HG03159 (cell line): ENCODE measurements at regions not wholly inside any gene's neighbourhood (a gene's known extent, or its start where the extent isn't known, plus 50 kb on each side); places are given as distances from the start of the nearest gene placed in this dataset.
"Not testable (repeated sequence)": the region's sequence is repeated elsewhere in the genome, so short reads cannot be mapped to it uniquely, and the experiment has no call there.

Source experiments
- ATAC-seq: cut with Tn5 transposase; IDR thresholded peaks from one replicate; pipeline ENCODE4 v1.9.1; 2021; ENCODE audit warnings: mild to moderate bottlenecking, moderate library complexity; ENCODE audit not compliant: unreplicated experiment

DNA sequence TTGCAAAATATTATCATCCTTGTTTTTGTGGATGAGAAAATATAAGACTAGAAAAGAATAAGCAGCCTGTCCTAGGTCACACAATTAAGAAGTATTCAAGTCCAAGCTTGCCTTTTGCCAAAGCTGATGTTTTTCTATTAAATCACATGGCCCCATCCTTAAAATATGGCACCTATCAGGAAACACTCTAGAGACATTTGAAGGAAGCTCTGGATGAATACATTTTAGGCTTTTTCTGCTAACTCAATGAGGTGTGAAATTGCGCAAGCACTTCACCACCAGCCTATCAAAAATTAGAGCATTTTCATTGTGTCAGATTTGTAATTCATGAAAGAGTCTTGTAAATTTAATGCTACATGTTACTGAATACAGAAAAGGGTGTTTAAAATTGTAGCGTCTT, 251.1 kb upstream of the MAD2L1 start:
- ATAC-seq, result no peak

DNA sequence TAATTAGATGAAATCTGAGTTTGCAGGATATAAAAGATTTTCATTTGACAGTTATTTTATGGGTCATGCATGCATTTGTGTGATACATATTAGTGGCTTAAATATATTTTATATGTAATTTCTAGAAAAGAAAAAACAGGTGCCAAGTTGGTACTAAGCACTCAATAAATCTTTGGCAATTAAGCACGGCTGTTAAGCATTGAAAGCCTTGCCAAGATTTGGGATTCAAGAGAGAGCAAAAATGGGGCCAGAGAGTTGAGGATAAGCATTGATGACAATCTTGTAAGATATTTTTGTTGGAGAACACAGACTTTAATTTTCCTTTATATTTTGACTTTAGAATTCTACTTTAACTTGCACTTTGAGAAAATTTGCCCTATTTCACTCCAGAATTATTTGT, 249.8 kb upstream of the MAD2L1 start:
- ATAC-seq, result no peak

DNA sequence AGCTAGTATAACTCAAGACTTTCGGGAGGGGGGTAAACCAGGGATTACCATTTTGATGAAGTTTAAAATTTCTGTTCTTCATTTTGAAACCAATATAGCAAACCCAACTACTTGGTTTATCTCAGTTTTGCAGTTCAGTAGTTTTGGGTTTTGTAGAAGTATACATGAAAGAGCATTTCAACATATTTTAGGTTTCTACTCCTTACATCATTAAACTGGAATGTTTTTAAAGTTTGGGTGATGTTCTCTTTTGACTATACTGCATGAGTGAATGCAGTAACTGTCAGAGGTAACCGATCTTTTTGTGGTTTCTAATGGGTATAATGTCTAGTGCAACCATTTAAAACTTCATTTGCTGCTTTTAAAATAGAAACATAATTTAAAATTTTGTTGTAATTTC, 248.3 kb upstream of the MAD2L1 start:
- no peak for ATAC-seq

DNA sequence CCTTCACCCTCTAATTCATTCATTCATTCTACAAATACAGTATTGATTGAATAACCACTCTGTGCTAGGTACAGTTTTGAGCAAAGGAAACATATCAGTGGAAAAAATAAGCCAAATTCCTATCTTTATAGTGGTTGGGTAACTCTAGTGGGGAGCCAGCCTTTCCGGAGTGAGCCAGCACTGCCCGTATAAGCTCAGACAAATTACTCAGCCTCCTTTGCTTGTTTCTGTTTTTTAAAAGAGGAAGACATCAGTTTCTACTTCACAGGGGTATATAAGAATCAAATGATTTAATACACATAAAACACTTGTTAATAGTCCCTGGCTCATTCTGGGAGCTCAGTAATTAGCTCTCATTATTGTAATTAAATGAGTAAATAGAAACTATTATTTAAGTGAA, 238.2 kb upstream of the MAD2L1 start:
- no peak for ATAC-seq

DNA sequence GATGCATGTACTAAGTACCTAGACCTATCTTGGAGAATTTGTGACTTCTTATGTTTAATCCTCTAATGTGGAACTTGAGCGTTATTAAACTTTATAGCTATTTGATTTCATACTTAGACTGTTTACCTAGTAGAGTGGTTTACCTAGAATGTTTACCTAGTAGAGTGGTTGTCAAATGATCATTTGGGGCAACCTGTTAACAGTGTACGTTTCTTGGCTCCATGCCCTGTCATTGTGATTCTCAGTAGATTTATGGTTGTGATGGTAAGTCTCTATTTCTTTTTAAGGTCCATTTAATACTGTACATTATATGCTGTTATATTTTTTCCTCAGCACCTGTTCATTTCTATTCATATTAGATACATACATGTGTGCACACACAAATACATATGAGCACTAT, 233.0 kb upstream of the MAD2L1 start:
- ATAC-seq, result no peak

DNA sequence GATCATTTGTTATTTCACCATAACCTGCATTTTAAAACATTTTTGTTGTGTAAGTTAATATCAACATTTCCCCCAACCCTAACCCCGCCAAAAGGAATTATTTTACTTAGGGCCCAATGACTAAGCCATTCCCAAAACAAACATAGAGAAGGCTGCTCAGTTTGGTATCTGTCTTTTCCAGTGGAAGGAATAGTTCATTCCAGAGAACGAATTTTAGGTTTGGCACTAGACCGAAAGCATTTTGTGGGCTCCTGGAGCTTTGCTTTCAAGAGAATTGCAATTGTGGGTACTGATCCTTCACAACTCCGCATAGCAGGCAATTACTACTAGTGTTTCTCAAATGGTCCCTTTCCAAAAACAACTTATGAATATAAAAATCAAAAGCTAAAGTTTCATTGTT, 226.7 kb upstream of the MAD2L1 start:
- ATAC-seq, result no peak

DNA sequence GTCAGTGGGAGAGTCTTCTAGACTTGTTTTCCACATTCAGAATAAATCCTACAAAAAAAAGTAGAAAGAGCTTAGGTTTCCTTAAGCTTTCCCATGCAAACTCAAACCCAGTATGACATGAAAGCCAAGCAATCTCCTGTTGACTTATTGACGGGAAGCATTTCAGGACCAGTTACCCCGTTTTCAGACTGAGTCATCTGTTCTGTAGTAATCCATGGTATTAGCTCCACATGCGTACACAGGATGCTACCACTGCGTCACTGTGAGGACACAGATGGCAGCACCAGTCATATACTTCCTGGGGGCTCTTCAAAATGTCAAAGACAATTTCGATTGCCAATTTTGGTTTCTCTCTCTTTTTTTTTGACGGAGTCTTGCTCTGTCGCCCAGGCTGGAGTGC, 224.9 kb upstream of the MAD2L1 start:
- ATAC-seq, result no peak

DNA sequence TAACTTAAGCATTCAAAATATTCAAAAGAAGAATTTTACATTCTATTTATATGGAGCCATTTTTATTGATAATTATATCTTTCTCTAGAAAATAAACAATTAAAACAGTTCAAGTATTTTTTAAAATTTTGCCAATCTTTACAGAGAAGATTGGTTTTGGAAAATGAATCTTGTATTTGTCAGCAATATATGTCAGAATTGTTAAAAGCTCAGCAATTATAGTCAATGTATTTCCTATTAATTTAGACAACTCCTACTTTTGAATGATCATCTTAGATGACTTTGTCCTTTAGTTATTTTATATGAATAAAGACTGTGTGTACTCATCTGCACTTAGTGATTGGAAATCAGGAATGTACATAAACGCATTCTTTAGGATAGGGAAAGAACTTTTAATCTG, 223.9 kb upstream of the MAD2L1 start:
- ATAC-seq, result no peak

DNA sequence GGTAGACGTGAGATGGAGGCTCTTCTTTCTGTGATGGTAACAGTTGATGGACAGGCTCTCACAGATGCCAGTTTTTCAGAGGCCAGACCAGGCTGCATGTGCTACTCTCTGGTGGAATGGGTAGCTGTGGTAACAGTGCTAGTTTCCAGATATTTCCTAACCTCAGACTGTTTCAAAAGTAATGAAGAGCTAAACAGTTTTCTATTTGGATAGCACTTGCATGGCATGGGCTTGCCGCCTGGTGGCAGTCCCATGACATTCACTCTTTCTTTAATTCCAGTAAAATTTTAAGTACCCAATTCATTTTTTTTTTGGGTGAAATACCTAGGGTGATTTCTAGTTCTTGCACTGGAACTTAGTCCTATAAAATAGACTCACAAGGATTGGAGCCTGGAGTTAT, 220.2 kb upstream of the MAD2L1 start:
- no peak for ATAC-seq

DNA sequence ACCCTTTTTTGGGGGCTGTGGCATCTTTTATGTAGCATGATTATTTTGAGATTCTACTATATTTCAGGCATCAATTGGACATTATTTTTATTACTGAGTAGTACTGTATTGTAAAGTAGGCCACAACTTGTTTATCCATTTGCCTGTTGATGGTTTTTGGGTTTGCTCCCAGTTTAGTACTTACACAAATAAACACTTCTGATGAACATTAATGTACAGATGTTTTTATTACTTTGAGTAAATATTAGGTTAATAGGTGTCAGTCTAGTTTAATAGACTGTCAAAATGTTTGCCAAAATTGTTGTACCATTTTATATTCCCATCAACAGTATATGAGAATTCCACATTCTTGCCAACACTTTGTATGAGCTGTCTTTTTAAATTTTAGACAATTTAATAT, 214.9 kb upstream of the MAD2L1 start:
- no peak for ATAC-seq

DNA sequence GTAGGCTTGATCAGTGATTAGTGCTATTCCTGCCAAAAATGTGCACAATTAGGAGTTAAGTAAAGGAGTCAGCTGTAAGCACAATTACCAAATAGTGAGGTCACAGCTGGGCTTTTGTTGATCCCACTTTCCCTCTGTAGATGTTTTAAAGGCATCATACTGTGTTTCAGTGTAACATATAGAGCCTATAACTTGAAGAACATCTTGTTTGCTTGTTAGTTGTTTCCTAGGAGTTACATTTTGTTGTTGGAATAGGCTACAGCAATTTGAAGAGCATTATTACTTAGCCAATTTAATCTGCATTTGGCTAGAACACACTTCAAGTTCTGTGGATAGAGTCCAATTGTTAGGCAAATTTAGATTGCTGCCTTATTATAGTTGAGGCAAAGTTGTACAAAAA, 210.7 kb upstream of the MAD2L1 start:
- ATAC-seq, result no peak

DNA sequence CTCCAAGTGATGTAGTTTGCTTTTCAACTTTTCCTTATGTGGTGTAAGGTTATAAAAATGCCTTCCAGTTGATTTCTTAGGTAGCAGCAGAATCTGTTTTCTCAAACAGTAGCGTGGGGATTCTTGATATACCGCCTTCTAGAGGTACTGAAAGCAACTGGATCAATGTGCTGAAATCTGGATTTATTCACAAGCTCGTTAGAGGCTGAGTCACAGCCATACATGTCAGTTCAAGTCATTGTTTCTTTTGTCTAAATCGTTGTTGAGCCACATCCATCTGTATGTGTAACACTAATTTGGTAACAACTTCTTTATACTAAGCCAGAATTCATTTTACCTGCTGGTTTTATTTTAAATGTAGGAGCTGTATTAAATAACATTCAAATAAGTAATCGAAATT, 200.0 kb upstream of the MAD2L1 start:
- no peak for ATAC-seq

DNA sequence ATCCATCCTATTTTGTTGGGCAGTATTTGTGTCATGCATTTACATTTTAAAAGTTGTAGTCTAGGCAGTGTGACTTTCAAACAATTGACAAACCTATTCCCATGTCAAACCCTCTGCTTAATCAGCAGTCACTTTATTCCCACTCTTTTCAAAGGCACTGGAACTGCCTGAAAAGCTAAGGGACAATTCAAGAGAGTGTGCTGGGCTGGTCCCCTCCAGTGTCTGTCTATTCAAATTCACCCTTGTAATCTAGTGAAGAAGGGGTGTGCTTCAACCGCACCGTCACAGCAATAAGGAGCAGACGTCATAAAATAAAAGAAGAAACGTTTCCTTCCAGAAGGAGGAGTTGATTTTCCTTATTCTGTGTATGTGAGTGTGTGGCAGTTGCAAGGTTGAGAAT, 197.0 kb upstream of the MAD2L1 start:
- no peak for ATAC-seq

DNA sequence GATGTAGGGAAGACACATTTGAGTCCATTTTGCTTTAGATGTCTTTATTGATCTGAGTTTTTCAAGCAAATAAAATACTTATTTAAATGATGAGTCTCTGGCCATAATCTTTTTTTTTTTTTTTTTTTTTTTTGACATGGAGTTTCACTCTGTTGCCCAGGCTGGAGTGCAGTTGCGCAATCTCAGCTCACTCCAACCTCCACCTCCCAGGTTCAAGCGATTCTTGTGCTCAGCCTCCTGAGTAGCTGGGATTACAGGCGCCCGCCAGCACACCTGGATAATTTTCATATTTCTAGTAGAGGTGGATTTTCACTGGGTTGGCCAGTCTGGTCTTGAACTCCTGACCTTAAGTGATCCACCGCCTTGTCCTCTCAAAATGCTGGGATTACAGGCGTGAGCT, 194.5 kb upstream of the MAD2L1 start:
- ATAC-seq, result no peak

DNA sequence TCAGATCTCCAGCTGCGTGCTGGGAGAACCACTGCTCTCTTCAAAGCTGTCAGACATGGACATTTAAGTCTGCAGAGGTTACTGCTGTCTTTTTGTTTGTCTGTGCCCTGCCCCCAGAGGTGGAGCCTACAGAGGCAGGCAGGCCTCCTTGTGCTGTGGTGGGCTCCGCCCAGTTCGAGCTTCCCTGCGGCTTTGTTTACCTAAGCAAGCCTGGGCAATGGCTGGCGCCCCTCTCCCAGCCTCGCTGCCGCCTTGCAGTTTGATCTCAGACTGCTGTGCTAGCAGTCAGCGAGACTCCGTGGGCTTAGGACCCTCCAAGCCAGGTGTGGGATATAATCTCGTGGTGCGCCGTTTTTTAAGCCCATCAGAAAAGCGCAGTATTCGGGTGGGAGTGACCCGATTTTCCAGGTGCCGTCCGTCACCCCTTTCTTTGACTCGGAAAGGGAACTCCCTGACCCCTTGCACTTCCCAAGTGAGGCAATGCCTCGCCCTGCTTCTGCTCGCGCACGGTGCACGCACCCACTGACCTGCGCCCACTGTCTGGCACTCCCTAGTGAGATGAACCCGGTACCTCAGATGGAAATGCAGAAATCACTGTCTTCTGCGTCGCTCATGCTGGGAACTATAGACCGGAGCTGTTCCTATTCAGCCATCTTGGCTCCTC, 189.6 kb upstream of the MAD2L1 start:
- ATAC-seq, result not testable (repeated sequence)

DNA sequence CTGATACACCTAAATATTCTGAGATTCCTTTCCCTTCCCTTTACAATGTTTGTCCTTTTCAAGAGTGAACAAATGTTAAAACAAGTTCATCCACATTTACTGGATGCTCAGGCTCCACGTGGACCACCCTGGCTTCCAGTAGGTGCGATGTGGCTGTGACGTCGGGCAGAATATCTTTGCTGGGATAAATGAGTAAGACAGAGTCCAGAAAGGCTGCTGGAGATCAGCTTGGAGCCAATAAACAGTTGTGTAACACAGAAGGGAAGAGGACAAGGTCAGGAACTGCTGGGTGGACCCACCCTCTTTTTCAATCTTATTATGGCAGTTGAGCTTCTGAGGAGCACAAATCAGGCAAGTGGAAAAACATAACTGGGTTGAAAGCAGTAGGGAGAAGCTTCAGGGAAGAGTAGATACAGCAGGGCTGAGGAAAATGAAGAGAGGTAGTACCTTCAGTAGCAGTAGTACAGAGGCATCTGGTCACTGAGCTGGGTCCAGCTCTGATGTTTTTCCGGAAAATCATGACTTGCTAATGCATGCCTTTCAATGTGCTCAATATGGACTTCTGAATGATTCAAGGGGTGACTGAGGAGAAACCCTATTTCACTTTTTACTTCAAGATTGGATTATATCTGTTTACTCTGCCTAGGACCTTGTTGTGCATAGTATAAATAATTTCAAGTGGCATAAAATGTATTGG, 171.8 kb upstream of the MAD2L1 start:
- ATAC-seq, result no peak

DNA sequence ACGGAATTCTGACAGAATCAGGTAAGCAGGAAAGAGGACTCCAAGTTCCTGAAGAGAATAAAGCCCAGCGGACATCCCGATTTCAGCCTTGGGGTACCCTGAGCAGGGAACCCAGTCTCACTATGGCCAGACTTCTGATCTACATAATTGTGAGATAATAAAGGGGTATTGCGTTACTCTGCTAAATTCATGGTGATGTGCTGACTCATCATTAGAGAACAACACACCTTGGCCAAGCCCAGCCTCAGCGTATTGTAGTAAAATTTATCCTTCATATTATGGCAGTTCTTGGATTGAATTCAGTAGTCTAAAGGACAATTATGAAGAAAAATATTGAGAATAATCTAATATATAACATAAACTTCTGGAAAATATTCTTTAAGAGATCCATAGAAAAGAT, 170.2 kb upstream of the MAD2L1 start:
- ATAC-seq, result no peak

DNA sequence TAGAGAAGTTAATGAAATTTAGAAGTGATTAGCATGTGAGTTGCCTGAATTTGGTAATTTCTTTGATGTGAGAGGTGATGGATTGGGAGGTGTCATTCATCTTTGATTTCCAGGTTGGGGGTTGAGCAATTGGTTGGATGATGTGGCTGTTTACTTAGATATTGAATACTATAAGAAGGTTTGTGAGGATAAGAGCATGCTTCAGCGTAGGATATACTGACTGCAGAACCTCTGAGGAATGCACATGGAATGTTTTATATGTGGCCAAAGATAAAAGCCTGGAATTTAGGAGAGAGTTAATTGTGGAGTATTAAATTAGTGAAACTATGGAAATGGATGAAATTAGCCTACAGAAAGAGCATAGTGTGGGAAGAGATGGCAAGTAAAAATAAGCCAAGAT, 165.4 kb upstream of the MAD2L1 start:
- ATAC-seq, result no peak

DNA sequence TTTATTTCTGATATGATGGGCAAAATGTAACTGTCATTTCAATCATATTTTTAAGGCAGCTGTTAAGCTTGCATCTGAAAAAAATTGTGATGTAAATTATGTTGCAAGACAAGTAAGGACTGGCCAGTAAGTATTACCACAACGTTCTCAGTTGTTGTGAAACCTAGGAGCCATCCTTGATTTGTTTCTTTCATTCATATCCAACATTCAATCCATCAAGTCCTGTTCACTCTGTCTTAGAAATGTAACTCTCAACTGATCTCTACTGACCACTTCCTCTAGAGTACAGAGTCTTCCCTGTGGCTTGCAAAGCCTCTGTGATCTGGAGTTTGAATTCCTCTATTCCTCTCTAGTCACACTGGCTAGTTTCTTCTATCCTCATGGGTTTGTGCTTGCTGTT, 161.4 kb upstream of the MAD2L1 start:
- ATAC-seq, result no peak

DNA sequence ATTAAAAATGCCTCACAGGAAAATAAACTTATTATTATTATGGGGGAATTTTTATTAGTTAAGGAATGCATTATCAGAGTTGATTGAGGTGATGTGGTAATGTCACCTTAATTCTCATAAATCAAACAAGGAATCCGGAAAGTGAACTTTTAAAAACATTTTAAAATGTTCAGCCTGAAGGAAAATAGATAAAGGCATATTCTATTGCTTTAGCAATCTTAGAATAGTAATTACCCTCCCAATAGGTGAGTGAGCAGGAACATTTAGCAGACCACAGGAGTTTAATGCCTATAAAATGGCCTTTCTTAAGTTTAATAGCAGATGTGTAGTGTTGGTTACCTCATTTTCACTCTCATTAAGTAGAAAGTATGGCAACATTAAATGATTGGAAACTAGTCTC, 160.9 kb upstream of the MAD2L1 start:
- ATAC-seq, result no peak

DNA sequence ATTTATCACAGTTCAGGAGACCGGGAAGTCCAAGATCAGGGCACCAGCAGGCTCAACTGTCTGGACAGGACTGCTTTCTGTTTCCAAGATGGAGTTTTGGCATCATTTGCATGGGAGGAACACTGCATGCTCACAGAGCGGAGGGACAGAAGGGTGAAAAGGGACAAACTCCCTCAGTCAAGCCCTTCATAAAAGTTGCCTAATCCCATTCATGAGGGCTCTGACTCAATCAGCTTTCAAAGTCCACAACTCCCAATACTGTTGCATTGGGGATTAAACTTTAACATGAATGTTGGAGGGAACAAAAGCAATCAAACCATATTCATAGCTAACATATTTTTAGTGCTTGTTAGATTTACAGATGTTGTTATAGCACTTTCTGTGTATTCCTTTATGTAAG, 158.9 kb upstream of the MAD2L1 start:
- ATAC-seq, result no peak

DNA sequence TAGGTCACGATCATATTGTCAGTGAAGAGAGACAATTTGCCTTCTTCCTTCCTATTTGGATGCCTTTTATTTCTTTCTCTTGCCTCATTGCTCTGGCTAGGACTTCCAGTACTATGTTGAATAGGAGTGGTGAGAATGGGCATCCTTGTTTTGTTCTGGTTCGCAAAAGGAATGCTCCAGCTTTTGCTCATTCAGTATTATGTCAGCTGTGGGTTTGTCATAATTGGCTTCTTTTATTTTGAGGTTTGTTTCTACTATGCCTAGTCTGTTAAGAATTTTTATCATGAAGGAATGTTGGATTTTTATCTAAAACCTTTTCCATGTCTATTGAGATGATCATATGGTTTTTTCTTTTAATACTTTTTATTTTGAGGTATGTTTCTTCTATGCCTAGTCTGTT, 152.3 kb upstream of the MAD2L1 start:
- ATAC-seq, result no peak

DNA sequence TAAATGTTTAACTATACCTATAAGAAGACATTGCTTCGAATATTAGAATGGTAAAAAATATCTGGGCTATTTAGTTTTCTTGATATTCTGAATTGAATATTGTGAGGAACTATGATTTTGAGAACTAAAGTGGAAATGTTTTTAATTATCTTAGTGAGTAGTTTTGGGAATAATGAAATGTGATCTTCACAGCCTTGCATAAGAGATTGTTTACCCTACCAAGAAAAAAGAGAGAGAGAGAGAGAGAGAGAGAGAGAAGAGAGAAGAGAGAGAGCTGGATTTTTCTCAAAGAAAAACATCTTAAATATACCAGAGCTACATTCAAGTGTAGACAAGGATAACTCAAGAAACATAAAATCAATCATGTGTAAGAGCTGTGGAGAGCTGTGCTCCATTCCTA, 148.7 kb upstream of the MAD2L1 start:
- ATAC-seq, result no peak
